Right forelimb (tissue), 1 donor: ENCODE measurements at regions not wholly inside any gene's neighbourhood (a gene's known extent, or its start where the extent isn't known, plus 50 kb on each side); places are given as distances from the start of the nearest gene placed in this dataset.

Source experiments
- DNase-seq: peaks from one replicate; pipeline ENCODE4 v3.0.0-alpha.2; 2018

GRCh38 chrX:69221239-69222102, 56.2 kb upstream of the PJA1 start:
- DNase-seq = no peak

GRCh38 chrX:69218407-69218997, 53.2 kb upstream of the PJA1 start:
- DNase-seq = no peak

DNA sequence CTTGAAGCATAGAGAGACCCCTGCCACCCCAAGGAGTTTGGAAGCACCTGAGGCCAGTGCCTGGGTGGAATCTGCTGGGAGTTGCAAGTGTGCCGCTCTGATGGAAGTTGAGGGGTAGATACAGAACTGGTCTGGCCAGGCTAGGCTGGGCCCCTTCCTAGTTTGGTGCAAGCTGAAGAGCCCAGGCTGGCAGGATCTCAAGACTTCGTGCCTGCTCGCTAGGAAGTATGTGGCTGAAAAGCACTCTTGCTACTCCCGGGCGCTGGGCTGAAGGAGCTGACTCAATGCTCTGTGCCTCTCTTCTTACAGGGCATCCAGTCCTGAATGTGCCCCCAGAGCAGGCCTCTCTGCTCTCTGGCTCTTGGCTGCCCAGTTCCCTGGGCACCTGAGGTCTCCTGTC, 51.7 kb upstream of the PJA1 start:
- no peak for DNase-seq

- DNase-seq = no peak
Measured at GRCh38 chrX:69216446-69216845, 51.2 kb upstream of the PJA1 start.

- DNase-seq = no peak
Measured at GRCh38 chrX:69215161-69215875, 50.1 kb upstream of the PJA1 start.
